NCI-H1105 (cell line): ENCODE measurements at regions not wholly inside any gene's neighbourhood (a gene's known extent, or its start where the extent isn't known, plus 50 kb on each side); places are given as distances from the start of the nearest gene placed in this dataset.

ENCODE experiments used
- DNase-seq: peaks from one replicate; lab custom pipeline; 2025; lab: John Stamatoyannopoulos, UW

DNA sequence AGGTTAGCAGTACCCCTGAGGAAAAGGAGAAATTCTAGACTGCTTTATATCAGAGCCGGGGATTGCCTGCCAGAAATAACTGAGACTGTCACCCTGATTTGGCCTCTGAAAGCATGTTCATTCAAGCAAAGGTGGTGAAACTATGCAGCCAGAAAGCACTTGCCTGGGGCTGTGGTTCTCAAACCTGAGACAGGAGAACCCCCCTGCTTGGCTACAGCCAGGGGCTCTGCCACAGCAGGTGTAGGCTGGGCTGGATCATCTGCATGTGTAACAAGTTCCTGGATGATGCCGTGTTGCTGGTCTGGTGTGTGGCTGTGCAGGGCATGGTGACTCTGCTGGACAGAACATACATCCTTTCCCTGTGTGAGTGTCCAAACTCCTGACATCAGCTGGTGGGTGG is 157.8 kb downstream of the NXNL2 start:
- DNase-seq, result no peak

DNA sequence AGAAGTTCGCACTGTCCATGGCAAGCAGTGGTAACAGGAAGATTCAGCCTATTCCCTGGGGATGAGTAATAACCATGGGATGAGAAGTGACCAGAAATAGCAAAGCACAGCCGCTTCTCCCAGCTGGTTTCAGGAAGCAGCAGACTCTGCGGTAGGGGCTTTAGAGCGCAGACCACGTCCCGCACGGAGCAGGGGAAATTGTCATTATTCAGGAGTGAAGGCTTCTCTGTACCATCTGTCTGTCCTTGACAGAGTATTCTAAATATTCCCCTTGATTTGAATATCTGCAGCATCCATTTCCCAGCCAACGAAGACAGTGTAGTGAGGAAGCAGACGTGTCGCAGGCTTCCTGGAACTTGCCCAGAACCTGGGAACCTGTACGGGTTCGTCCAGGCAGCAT is 159.6 kb downstream of the NXNL2 start:
- DNase-seq, result no peak

DNA sequence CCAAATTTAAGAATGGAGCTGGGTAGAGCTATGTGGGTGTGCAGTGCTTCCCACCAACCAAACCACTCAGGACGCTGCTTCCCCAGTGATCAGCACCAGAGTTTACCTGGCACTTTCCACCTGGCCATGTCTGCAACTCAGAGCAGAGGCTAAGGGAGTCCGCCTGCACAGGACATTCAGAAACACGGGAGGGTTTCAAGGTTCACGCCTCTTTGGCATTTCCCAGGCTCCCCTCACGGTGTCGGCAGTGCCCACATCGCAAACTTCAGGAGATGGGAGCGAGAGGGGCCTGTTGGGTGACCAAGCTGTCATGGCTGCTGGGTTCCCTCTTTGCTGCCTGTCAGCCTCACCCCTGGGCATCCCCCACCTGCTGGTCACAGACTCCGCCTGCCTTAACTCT is 161.5 kb downstream of the NXNL2 start:
- DNase-seq, result no peak

DNA sequence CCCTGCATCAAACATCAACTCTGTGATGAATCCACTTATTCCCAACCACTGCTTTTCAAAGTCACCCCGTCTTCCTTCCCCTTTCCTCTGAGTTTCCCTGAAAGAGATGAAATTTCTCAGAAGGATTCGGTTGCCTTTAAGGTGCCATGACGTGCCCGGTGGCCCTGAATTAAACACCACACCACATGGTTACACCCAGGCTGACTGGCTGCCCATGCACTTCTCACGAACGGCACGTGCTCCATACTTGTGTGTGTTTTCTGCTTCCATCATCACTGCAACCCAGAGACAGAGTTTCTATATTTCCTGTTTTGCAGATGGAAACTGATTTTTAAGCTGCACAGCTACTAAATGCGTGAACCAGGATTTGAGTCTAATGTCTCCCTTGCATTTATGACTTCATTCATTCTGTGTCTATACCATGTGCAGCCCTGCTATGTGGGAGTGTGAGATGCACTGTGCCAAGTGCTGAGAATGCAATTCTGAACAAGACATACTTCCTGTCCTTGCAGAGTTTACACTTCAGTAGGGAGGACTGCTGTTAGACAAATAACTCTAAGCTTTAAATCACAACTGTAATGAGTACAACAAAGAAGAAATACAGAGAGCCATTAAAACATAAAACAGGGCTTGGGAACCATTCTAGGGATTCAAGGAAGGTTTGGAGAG is 162.9 kb downstream of the NXNL2 start:
- DNase-seq, result no peak

DNA sequence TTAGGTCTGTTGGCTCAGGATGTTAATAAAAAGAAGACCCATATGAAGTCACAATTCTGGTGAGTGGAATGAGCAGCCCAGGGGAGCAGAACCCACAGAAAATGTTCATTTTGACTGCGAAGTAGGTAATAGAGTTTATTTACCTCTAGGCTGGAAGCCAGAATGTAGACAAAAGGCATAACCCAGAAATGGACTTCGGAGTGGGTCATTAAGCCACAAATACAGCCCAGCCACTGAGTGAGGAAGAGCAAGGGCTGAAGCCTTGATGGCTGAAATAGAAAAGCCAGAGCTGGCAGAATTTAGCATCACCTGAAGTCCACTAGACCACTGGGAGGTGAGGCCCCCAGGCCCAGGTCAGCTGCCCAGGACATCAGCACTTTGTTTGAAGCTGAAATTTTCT is 168.0 kb downstream of the NXNL2 start:
- no peak for DNase-seq

DNA sequence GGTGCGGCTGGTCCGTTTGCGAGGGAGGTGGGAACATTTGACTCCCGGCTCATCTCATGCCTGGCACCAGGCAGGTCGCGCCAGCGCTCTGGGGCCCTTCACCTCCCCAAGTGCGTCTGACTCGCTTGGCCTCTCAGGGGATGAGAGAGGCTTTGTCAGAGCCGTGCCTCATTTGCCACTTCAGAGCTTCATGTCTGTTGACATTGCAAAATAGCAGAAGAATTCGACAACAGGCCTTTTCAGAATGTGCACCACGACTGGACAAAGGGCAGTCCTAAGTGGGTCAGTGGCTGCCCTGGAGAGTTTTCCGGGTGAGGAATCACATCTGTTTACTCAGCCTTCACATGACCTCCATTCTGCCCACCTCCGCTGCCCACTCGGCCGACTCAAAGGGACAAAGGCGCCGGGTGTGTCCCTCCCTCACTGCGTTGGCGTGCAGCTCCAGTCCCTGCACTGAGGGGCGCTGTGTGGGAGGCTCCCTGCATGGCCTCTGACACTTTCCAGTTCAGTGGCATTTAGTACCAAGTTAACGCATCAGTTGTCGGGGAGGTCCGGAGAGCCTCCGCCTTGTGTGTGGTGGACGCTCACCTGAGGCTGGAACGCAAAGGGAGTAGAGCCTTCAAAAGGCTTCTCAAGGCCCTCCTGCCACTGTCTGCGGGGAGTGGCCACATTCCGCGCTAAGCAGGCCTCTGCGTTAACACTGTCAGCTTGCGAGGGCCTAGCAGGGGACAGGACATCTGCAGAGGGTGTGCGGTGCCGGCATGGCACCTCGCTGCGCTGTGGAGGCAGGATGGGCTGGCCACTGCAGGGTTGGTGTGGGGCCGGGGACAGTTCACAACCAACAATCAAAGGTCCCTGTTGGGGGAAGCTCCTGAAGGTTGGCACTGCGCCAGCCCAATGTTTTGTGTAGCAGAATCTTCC is 171.5 kb downstream of the NXNL2 start:
- no peak for DNase-seq

DNA sequence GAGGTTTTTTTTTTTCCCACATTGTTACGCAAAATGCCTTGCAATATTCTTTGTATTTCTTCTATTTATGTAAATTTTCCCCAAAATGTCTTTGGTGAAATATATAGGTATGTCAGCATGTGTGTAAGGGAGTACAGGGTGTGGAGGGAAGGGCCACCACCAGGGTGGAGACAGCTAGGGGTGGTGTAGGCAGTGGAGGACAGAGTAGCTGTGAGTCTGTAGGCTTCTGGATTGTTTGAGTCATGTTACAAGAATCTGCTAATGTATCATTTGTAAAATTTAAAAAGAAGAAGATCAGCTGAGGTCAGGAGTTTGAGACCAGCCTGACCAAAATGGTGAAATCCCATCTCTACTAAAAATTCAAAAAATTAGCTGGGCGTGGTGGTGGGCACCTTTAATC is 175.5 kb downstream of the NXNL2 start:
- DNase-seq, result no peak

DNA sequence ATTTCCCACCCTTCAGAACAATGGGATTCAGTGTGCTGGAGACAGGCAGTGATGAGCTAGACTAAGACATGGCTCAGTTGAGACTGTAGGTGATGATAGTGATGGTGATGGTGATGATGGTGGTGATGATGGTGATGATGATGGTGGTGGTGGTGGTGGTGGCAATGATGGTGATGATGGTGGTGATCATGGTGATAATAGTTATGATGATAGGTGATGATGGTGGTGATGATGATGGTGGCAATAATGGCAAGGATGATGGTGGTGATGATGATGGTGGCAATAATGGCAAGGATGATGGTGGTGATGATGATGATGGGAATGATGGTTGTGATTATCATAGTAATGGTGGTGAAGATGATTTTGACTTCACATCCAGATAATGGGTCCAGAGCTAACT is 176.7 kb downstream of the NXNL2 start:
- no peak for DNase-seq

DNA sequence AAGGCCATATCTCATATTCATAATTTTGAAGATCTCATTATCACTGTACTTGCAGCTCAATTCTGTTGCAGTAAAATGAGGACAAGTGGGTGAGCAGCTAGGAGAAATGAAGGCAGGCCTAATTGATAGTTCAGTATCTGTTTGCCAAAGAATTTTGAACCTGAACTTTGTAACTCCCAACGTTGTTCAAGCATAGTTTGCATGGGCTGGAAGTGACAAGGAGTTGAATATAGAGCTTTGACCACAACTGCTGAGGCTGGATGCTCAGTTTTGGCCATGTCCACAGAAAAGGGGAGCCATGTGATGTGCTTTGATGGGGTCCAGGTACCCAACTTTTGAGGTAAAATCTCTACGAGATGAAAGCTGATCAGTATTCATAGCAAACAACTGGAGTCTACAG is 177.5 kb downstream of the NXNL2 start:
- no peak for DNase-seq

DNA sequence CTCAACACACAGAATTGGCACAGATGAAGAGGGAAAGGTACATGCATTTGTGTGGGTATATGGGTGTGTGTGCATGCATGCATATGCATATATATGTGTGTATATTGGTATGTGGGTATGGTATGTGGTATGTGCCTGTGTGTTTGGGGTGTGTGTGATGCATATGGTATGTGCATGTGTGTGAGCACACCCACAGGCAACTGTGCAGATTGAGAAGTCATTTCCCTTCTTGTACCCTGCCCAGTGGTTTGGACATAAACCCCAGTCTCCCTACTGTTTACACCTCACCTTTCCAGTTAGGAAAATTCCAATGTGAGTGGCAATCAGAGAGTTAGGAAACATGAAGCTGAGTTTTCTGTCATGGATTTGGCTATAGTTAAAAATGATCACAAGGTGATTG is 178.0 kb downstream of the NXNL2 start:
- no peak for DNase-seq

DNA sequence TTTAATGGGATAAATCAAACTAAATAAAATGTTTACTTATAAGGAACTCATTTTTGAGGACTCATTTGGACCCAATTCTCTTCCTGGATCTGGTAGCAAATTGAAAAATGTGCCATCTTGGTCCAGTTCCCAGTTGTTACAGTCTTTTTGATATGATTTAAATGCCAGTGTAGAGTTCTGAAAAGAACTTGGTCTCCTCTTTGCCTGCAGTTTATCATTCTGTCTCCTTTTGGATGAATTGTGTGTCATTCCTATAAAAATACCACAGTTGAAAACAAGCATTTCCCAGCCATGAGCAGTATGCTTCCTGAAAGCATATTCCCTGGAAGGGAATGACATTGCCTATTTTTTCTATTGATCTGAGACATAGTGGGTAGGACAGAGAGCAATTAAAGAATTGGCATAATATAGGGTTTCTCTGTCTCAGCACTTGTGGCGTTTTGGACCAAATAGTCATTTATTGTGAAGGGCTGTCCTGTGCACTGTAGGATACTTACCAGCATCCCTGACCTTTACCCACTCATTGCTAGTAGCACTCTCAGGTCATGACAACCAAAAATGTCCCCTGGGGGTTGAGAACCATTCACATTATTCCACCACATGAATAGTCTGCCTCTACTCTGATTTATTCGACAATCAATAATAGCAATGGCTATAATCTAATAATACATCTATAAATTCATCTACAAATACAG is 181.8 kb downstream of the NXNL2 start:
- DNase-seq, result no peak

DNA sequence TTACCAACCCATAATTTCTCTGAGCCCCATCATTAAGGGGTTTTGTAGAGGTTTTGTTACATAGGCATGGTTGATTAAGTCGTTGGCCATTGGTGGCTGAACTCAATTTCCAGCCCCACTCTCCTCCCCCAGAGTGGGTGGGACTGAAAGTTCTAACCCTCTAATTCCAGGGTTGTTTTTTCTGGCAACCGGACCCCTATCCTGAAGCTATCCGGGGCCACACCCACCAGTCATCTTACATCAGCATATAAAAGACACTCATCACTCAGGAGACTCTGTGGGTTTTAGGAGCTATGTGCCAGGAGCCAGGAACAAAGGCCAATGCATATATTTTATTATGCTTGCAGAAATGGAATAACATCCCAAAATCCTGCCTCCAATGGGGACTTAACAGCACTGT is 186.0 kb downstream of the NXNL2 start:
- no peak for DNase-seq

DNA sequence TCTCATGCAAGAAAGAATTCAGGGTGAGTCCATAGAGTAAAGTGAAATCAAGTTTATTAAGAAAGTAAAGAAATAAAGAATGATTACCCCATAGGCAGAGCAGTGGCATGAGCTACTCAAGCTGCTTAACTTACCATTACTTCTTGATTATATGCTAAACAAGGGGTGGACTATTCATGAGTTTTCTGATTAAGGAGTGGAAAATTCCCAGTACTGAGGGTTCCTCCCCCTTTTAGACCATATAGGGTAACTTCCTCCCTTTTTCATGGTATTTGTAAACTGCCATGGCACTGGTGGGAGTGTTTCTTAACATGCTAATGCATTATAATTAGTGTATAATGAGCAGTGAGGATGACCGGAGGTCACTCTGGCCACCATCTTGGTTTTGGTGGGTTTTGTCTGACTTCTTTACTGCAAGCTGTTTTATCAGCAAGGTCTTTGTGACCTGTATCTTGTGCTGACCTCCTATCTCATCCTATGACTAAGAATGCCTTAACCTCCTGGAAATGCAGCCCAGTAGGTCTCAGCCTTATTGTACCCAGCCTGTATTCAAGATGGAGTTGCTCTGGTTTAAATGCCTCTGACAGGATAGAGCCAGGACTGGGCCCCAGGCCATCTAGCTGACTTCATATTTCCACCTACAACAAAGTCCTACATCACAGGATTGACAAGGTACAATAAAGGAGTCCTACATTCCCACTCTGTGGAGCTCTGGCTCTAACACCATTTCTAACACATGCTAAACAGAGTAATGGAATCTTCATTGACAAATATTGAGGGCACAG is 186.7 kb downstream of the NXNL2 start:
- DNase-seq, result no peak

DNA sequence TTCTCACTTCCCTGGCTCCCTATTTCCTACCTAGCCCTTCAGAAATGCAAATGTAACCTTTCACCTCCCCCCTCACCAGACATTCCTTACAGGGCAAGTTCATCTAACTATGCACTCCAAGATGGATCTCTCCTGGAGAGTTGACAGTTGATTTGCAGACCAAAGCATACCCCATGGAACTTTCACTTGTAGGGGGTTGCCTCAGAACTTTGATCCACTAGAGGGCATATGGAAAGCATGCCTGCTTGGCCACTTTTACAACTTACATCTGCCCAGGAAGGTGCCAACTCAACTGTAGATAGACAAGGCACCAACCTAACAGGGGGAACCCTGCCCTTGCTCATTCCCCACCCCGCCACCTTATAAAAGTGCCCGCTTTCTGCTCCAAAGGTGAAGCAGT is 187.8 kb downstream of the NXNL2 start:
- no peak for DNase-seq

DNA sequence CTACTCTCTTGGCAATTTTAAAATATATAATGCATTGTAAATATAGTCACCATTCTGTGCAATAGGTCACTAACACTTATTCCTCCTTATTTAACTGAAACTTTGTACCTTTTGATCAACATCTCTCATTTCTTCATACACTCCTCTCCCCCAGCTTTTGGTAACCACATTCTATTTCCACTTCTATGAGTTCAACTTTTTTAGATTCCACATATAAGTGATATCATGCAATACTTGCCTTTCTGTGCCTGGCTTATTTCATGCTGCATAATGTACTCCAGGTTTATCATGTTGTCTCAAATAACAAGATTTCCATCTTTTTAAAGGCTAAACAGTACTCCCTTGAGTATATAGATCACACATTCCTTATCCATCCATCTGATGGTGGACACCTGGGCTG is 188.8 kb downstream of the NXNL2 start:
- DNase-seq, result no peak

DNA sequence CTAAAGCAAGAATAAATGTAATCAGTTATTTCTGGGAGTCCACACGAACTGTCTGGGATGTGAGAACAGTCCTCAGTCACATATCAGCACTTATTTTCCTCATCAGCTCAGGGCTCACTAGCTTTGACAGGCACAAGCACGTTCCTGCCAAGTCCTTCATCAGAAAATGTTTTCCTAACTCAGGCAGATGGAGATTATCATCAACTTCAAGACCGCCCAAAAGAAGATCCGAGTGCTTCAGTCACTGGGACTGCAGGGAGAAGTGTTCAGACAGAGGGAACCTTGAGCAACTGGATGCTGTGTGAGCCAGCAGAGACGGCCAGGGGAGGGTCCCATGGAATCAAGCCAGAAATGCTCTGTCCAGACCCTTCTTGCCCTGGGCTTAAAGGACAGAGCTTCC is 189.4 kb downstream of the NXNL2 start:
- no peak for DNase-seq

DNA sequence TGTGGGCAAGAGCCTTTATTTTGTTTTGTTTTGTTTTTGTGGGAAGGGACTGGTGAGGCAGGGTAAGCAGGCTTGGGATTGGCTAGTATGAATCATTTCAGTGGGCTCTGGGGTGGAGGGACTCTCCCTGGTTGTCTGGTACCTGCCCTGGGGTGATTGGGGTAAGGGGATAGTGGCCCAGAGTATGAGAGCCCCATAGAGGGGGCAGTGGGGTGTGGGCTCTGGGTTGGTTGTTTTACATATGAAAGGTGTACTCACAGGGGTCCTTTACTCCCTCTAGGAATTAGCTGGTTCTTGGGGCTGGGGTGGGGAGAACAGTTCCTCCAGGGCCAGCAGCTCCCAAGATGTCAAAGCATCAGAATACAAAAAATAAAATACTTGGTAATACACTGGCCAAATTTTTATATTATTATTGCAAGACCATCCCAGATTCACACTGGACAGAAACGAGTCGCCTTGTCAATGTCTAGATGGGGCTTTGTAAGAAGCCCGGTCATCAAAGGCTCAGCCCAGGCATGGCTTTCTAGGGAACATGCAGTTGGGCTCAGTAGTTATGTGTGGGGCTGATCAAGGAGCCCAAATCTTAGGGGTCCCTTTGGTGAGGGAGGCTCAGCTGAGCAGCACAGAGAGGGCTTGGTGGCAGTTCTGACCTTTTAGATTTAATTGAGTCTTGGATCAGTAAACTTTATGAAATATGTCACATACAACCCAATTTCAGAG is 190.5 kb downstream of the NXNL2 start:
- no peak for DNase-seq

DNA sequence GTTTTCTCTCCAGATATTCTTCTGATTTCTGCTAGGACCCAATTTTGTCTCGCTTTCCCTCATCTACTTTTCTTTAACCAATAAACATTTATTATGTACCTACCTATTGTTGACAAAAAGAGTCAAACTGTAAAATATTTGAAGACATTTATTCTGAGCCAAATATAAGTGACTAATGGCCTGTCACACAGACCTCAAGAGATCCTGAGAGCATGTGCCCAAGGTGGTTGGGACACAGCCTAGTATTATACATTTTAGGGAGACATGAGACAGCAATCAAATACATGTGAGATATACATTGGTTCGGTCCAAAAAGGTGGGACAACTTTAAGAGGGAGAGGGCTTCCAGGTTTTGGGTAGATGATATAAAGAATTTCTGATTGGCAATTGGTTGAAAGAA is 191.8 kb downstream of the NXNL2 start:
- DNase-seq, result no peak

DNA sequence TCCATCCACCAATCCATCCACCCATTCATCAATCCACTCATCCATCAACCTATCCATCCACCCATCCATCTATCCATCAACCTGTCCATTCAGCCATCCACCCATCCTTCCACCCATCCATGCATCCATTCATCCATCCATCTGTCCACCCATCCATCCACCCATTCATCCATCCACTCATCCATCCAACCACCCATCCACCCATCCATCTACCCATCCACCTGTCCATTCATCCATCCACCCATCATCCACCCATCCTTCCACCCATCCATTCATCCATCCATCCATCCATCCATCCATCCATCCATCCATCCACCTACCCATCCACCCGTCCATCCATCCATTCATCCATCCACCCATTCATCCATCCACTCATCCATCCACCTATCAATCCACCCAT is 195.8 kb downstream of the NXNL2 start:
- DNase-seq, result no peak

DNA sequence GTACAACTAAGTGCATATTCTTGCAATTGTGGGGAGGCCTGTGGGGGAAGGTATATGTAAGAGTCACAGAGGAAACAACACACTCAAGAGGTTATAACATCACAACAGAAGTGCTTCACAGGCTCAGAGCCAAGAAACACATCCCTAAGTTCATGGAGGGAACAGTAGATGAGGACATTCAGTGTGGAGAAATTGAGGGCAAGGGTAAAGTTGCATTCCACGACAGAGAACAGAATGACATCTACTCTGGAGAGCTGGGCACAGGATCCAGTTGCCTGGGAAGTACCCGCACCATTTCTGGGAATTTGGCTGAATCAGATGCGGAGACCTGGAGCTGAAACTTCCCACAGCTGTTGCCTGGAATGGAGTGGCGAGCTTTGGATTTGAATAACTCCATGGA is 197.2 kb downstream of the NXNL2 start:
- DNase-seq, result no peak

DNA sequence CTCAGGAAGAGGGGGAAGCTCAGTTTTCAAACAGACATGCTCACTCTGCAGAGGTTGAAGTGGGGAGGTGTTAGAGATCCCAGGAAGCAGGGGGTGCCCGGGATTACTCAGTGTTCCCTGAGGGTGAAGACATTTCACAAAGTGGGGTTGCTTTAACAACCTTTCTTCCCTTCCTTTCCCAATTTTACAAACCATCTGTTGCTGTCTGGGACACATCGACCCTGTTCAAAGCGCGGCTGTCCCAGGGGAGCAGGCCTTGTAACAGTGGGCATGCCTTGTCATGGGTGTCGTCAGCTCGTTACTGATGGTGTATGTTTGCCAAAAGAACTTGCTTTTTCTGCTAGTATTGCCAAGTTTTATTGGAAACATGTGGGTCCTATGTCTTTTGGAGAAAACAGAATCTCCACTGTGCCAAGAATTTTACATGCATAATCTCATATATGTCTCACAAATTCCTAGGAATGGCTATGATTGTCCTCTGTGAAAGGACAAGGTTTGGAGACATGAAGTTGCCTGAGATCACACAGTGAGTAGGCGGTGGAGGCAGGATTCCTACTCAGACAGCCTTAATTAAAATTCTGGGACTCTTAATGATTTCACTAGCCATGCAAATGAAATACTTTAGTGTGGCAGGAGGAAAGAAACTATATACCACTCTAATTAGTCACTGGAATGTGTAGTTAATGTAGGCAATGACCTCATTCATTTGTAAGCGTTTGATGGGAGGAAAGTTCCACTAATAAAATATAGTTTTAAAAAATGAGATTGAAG is 198.9 kb downstream of the NXNL2 start:
- DNase-seq, result no peak
